HepG2 (cell line): ENCODE measurements at regions not wholly inside any gene's neighbourhood (a gene's known extent, or its start where the extent isn't known, plus 50 kb on each side); places are given as distances from the start of the nearest gene placed in this dataset.

Source experiments
- ATAC-seq: fragments of 200-7000 bp; cut with Tn5 transposase; 3 replicates; pipeline ENCODE4 v1.9.1; 2020; ENCODE audit warnings: mild to moderate bottlenecking, moderate library complexity
- BruUV-seq: library from RNA; stranded (reverse); fragments of 400-500 nt; replicated peaks from 2 replicates; lab custom pipeline; 2021; lab: Mats Ljungman, UMichigan
- CTCF ChIA-PET: fragments of 300-600 bp; formaldehyde crosslinking; extraction: SDS; loops from one replicate; lab custom pipeline; 2021; ENCODE audit warnings: low total read pairs, inconsistent platforms, low intra/inter-chr PET ratio; lab: Yijun Ruan, JAX
- POLR2A ChIA-PET: fragments of 350-600 bp; sonication (Branson Sonifier 250); formaldehyde crosslinking; loops from one replicate; lab custom pipeline; 2020; ENCODE audit warnings: antibody characterized with exemption, inconsistent platforms; lab: Yijun Ruan, JAX
- DNase-seq: peaks from one replicate; pipeline ENCODE4 v3.0.0-alpha.2; 2015; ENCODE audit warnings: low spot score
- FAIRE-seq: peaks from 3 replicates; lab custom pipeline; 2011; peaks lifted over from hg19 to GRCh38; lab: Jason Lieb, UNC
- H2AFZ ChIP-seq: one replicate; pipeline ENCODE4 v1.6.1; 2011; ENCODE audit warnings: low read length, inconsistent platforms
- H3K27ac ChIP-seq: fragments of 300-600 bp; 3 replicates; pipeline ENCODE4 v1.8.0; 2011; ENCODE audit warnings: mixed run types, mild to moderate bottlenecking, mixed read lengths, low read length, inconsistent platforms; ENCODE audit not compliant: insufficient read depth; ENCODE audit errors: extremely low read length
- H3K27me3 ChIP-seq, 2 experiments: fragments of 200-600 bp in 1 of 2; 2 replicates in 1 of 2; 3 replicates in 1 of 2; pipeline versions ENCODE4 v1.6.0 to v1.8.0; 2011; ENCODE audit warnings: low read length in 2 of 2, mild to moderate bottlenecking in 2 of 2, moderate library complexity in 2 of 2, inconsistent platforms in 1 of 2; ENCODE audit not compliant: insufficient read depth in 2 of 2, control insufficient read depth in 1 of 2
- H3K36me3 ChIP-seq, 2 experiments: fragments of 200-600 bp in 1 of 2; replicated peaks in 1 of 2; 2 replicates in 1 of 2; 3 replicates in 1 of 2; pipeline versions ENCODE4 v1.5.1 to v1.8.0; 2011; ENCODE audit warnings: low read length in 2 of 2, inconsistent platforms in 1 of 2; ENCODE audit not compliant: insufficient read depth in 2 of 2, control insufficient read depth in 1 of 2
- H3K4me1 ChIP-seq: 2 replicates; pipeline ENCODE4 v1.5.1; 2012; ENCODE audit warnings: low read length, inconsistent platforms; ENCODE audit not compliant: insufficient read depth
- H3K4me2 ChIP-seq: 2 replicates; pipeline ENCODE4 v1.6.0; 2011; ENCODE audit warnings: low read depth, low read length, inconsistent platforms
- H3K4me3 ChIP-seq, 3 experiments: fragments of 200-600 bp in 1 of 3; sonication (generic), shearing (Covaris generic) in 1 of 3; replicated peaks in 1 of 3; 2 replicates each; pipeline ENCODE4 v1.5.1; 2011 to 2016; ENCODE audit warnings: low read length in 3 of 3, inconsistent platforms in 2 of 3, low read depth in 2 of 3, mild to moderate bottlenecking in 2 of 3, control low read depth in 1 of 3, mixed read lengths in 1 of 3; ENCODE audit not compliant: insufficient read depth in 1 of 3
- H3K79me2 ChIP-seq: one replicate; pipeline ENCODE4 v1.6.1; 2011; ENCODE audit warnings: low read length, inconsistent platforms; ENCODE audit not compliant: insufficient read depth
- H3K9ac ChIP-seq: 2 replicates; pipeline ENCODE4 v1.6.0; 2011; ENCODE audit warnings: mild to moderate bottlenecking, low read depth, low read length, inconsistent platforms; ENCODE audit not compliant: insufficient read depth
- H3K9me3 ChIP-seq: 2 replicates; pipeline ENCODE4 v1.5.1; 2012; ENCODE audit warnings: mild to moderate bottlenecking, low read length
- H4K20me1 ChIP-seq: 2 replicates; pipeline ENCODE4 v1.6.0; 2011; ENCODE audit warnings: inconsistent platforms, mild to moderate bottlenecking, low read length, moderate library complexity; ENCODE audit not compliant: insufficient read depth
- GATAD1 ChIP-seq: IDR thresholded peaks from 2 replicates; pipeline ENCODE4 v1.6.1; 2016; ENCODE audit warnings: missing genetic modification reagents, missing compliant biosample characterization
- HNRNPLL ChIP-seq: fragments of 200-400 bp; formaldehyde crosslinking; IDR thresholded peaks from 2 replicates; pipeline ENCODE4 v1.6.1; 2017; ENCODE audit warnings: mild to moderate bottlenecking, low read depth, low read length; ENCODE audit not compliant: poor library complexity, severe bottlenecking
- ISL2 ChIP-seq: sonication (generic); formaldehyde crosslinking; IDR thresholded peaks from 2 replicates; pipeline ENCODE4 v1.5.0; 2020; ENCODE audit warnings: missing genetic modification reagents
- POLR2A ChIP-seq, 2 experiments: IDR thresholded peaks; 2 replicates each; pipeline ENCODE4 v1.6.1; 2011; ENCODE audit warnings: low read depth in 2 of 2, low read length in 2 of 2, mild to moderate bottlenecking in 1 of 2, moderate library complexity in 1 of 2; ENCODE audit not compliant: insufficient read depth in 1 of 2
- POLR2G ChIP-seq: fragments of 200-400 bp; formaldehyde crosslinking; IDR thresholded peaks from 2 replicates; pipeline ENCODE4 v1.6.1; 2018; ENCODE audit warnings: mild to moderate bottlenecking, low read depth, low read length, moderate library complexity
- SRF ChIP-seq: IDR thresholded peaks from 2 replicates; pipeline ENCODE4 v1.6.1; 2011; ENCODE audit warnings: mild to moderate bottlenecking, low read depth, low read length, moderate library complexity
- ZNF274 ChIP-seq: sonication (generic); formaldehyde crosslinking; IDR thresholded peaks from 2 replicates; pipeline ENCODE4 v1.5.1; 2020; ENCODE audit warnings: mild to moderate bottlenecking, missing genetic modification reagents
- ZNF616 ChIP-seq: sonication (generic); formaldehyde crosslinking; IDR thresholded peaks from 2 replicates; pipeline ENCODE4 v1.5.0; 2020; ENCODE audit warnings: low read depth, mild to moderate bottlenecking, missing genetic modification reagents
- ZSCAN9 ChIP-seq: IDR thresholded peaks from 2 replicates; pipeline ENCODE4 v1.6.1; 2016; ENCODE audit warnings: borderline replicate concordance
- WGBS: methylation state at CpG from one replicate; pipeline ENCODE4 v1.1.6; 2017; ENCODE audit warnings: low lambda C conversion rate; 5-methylcytosine and 5-hydroxymethylcytosine counted together
- in situ Hi-C: cut with HindIII; loops from 2 replicates; pipeline ENCODE4 v1.10.0; 2017; ENCODE audit warnings: low pct_unique_long_range_greater_than_20kb; ENCODE audit not compliant: extremely low pct_ligation_motif_present
- intact Hi-C: fragments of 100-400 bp; cut with micrococcal nuclease; formaldehyde crosslinking; loops from one replicate; pipeline ENCODE4 v1.10.0; 2022; ENCODE audit not compliant: unreplicated experiment
- TF ChIP-seq, protein P1 (sequence below): sonication (generic); formaldehyde crosslinking; IDR thresholded peaks from 2 replicates; pipeline ENCODE4 v1.4.0; 2020; ENCODE audit warnings: mild to moderate bottlenecking, missing genetic modification reagents
- TF ChIP-seq, protein P2 (sequence below): sonication (generic); formaldehyde crosslinking; IDR thresholded peaks from 2 replicates; pipeline ENCODE4 v1.5.1; 2020; ENCODE audit warnings: missing genetic modification reagents, mild to moderate bottlenecking, borderline replicate concordance

DNA sequence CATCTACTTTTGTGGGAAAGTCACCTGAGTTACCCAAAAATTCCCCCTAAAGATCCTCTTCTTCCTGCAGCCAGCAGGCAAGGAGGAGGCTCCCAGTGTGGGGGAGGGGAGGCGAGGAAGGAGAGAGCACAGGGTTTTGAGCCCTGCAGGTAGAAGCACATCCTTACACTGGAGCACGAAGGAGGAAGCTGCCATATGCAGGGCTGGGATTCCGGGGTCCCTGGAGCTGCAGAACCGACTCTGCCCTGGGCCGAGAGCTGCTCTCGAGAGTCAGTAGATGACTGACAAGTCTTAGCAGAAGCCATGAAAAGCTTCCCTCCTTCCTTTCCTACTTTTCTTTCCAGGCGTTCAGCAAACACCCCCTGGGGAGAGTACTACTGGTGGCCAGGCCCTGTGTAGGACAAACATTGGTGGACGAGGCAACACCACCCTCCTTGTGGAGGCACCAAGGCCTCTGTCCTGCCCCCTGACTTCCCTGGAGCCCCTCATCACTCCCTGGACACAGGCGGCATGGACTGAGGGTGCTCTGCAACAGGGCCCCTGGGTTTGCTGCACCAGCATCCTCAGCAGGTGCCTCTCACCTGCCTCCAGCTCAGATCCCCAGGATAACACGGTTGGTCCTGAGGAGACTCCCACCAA, 211.7 kb upstream of the CST7 start:
- Histone ChIP-seq H3K4me2 (no peak overlapping the region), H4K20me1 (no peaks in the 10 kb centered on the region), H3K27me3 (peaks cover 0 to 25% of the 10 kb centered on the region in 2 experiments; a peak in 3 of 5 replicates), H2AFZ (no peak overlapping the region)
- ATAC-seq: no peak; the same call in 2 of the 3 replicates
- 15% methylated on average over 10 of the region's 10 CpGs for WGBS
- no TSS peak for BruUV-seq
- CTCF ChIA-PET: no interaction called here
- intact Hi-C loops: no loop called here
- TF ChIP-seq, protein P1, sequence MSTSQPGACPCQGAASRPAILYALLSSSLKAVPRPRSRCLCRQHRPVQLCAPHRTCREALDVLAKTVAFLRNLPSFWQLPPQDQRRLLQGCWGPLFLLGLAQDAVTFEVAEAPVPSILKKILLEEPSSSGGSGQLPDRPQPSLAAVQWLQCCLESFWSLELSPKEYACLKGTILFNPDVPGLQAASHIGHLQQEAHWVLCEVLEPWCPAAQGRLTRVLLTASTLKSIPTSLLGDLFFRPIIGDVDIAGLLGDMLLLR (CRISPR knock-in tag): no peak
- TF ChIP-seq, protein P2, sequence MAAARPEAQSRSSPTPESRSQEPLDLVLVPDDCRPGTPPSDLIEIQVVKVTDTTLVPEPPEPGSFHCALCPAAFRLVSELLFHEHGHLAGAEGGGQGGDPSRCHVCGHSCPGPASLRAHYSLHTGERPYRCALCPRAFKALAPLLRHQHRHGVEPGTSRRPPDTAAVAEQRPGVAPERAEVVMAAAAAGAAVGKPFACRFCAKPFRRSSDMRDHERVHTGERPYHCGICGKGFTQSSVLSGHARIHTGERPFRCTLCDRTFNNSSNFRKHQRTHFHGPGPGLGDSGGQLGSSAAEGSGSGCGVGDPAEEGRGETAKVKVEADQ (CRISPR knock-in tag): no peak
- TF ChIP-seq ZSCAN9 (CRISPR knock-in tag) (no peak), GATAD1 (no peak), ZNF274 (no peak), ZNF616 (CRISPR knock-in tag) (no peak), SRF (no peak), HNRNPLL (no peak), ISL2 (CRISPR knock-in tag) (no peak), POLR2G (no peak), POLR2A (IDR thresholded peaks at IDR 0.05; ENCODE audit: insufficient read depth in 1 of 2, low read depth in 2 of 2, low read length in 2 of 2) (no peak)
- TF ChIP-seq, all 625 proteins: peak for 0
- Histone ChIP-seq H3K4me1 (no peaks in the 10 kb centered on the region), H3K4me3 (no peak overlapping the region), H3K79me2 (no peaks in the 10 kb centered on the region), H3K9me3 (no peaks in the 10 kb centered on the region), H3K27ac (no peak overlapping the region), H3K36me3 (no peaks in the 10 kb centered on the region), H3K9ac (no peak overlapping the region)
- in situ Hi-C loops: no loop called here
- no peak for FAIRE-seq
- no peak for DNase-seq
- POLR2A ChIA-PET: no interaction called here
